Upper lobe of right lung (tissue), 1 donor: ENCODE measurements at regions not wholly inside any gene's neighbourhood (a gene's known extent, or its start where the extent isn't known, plus 50 kb on each side); places are given as distances from the start of the nearest gene placed in this dataset.

Experiments used
- ATAC-seq: fragments of 200-7000 bp; cut with Tn5 transposase; one replicate; pipeline ENCODE4 v1.9.1; 2020; ENCODE audit warnings: mild to moderate bottlenecking, moderate library complexity
- DNase-seq: peaks from one replicate; pipeline ENCODE4 v3.0.0-alpha.2; 2020
- H3K27ac ChIP-seq: fragments of 200-600 bp; one replicate; pipeline ENCODE4 v1.8.0; 2022
- H3K27me3 ChIP-seq: fragments of 200-600 bp; one replicate; pipeline ENCODE4 v1.8.0; 2022; ENCODE audit warnings: mild to moderate bottlenecking
- H3K36me3 ChIP-seq: fragments of 200-600 bp; one replicate; pipeline ENCODE4 v1.8.0; 2022
- H3K4me1 ChIP-seq: fragments of 200-600 bp; one replicate; pipeline ENCODE4 v1.8.0; 2022
- H3K4me3 ChIP-seq: fragments of 200-600 bp; one replicate; pipeline ENCODE4 v1.8.0; 2022; ENCODE audit warnings: mild to moderate bottlenecking
- H3K9me3 ChIP-seq: fragments of 200-600 bp; one replicate; pipeline ENCODE4 v1.8.0; 2022
- intact Hi-C: fragments of 100-400 bp; cut with DNase I; formaldehyde crosslinking; loops from one replicate; pipeline ENCODE4 v1.11.0; 2022
- TF ChIP-seq, protein P1 (sequence below): fragments of 200-600 bp; IDR thresholded peaks from one replicate; pipeline ENCODE4 v1.8.0; 2022; ENCODE audit warnings: antibody characterized with exemption
- donor health status: DM: no; HTN: yes; CAD: no; lungs with severe emphysema.

DNA sequence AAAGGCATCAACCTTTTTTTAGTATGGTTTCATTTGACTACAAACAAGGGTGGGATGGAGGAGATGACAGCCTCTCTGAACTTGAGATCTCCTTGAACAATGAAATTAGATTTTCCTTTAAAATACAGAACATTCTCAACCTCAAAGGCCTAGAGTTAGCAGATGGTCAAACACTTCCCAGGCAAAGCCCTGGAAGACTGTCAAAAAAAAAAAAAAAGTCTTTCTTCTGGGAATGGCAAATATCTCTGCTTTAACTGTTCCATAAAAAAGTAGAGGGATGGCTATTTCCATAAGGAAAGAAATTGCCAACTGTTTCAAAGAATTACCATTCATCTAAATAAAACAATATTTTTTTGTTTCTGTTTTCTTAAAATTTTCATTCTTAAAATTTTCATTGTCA is 870.8 kb downstream of the GALC start:
- Histone ChIP-seq H3K27ac (no peak overlapping the region), H3K4me3 (no peak overlapping the region), H3K36me3 (no peaks in the 10 kb centered on the region), H3K27me3 (no peaks in the 10 kb centered on the region), H3K9me3 (no peaks in the 10 kb centered on the region), H3K4me1 (no peaks in the 10 kb centered on the region)
- DNase-seq (no peak), ATAC-seq (no peak)
- TF ChIP-seq, protein P1, sequence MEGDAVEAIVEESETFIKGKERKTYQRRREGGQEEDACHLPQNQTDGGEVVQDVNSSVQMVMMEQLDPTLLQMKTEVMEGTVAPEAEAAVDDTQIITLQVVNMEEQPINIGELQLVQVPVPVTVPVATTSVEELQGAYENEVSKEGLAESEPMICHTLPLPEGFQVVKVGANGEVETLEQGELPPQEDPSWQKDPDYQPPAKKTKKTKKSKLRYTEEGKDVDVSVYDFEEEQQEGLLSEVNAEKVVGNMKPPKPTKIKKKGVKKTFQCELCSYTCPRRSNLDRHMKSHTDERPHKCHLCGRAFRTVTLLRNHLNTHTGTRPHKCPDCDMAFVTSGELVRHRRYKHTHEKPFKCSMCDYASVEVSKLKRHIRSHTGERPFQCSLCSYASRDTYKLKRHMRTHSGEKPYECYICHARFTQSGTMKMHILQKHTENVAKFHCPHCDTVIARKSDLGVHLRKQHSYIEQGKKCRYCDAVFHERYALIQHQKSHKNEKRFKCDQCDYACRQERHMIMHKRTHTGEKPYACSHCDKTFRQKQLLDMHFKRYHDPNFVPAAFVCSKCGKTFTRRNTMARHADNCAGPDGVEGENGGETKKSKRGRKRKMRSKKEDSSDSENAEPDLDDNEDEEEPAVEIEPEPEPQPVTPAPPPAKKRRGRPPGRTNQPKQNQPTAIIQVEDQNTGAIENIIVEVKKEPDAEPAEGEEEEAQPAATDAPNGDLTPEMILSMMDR, result no peak
- intact Hi-C loops, result no loop called here

DNA sequence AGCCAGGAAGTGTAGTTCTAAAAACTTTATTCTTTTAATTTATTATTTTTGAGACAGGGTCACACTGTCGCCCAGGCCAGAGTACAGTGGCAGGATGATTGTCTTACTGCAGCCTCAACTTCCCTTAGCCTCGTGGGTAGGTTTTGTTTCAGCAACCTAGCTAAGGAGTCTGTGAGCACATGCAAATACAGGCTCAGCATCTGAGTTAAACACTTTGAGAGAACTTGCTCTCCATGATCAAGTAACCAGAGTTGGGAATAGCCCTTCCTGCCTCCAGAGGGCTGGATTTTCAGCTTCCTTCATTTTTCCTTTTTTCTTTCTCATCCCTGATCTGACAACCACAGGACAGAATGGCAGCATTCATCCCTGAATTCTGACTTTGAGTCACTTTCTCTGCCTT is 871.3 kb downstream of the GALC start:
- DNase-seq (no peak), ATAC-seq (no peak)
- H3K27me3 ChIP-seq, result no peaks in the 10 kb centered on the region
- no peaks in the 10 kb centered on the region for H3K9me3 ChIP-seq
- no peaks in the 10 kb centered on the region for H3K36me3 ChIP-seq
- TF ChIP-seq, protein P1, result no peak
- no peak overlapping the region for H3K27ac ChIP-seq
- H3K4me3 ChIP-seq, result no peak overlapping the region
- intact Hi-C loops, result no loop called here
- H3K4me1 ChIP-seq, result no peaks in the 10 kb centered on the region

DNA sequence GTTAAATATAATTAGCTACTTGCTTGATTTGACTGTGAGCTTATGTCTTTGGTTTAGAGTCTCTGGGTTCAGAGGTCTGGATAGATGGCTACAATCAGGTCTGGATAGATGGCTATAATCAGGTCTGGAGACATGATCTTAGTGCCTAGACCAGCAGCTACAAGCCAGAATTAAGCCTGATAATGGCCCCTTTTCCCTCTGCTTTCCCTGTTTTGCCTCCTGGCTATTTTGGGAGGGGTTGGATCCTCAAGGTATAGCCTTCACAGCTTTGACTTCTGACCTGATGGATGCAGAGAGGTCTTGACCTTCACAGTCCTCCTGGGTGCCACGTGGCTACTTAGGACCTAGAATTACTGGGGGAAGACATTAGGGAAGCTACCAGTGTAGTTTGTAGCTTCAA is 877.7 kb downstream of the GALC start:
- intact Hi-C loops, result no loop called here
- TF ChIP-seq, protein P1, result no peak
- DNase-seq (no peak), ATAC-seq (no peak)
- no peaks in the 10 kb centered on the region for H3K36me3 ChIP-seq
- no peaks in the 10 kb centered on the region for H3K27me3 ChIP-seq
- H3K4me3 ChIP-seq, result no peak overlapping the region
- H3K9me3 ChIP-seq, result no peaks in the 10 kb centered on the region
- no peaks in the 10 kb centered on the region for H3K4me1 ChIP-seq
- no peak overlapping the region for H3K27ac ChIP-seq

DNA sequence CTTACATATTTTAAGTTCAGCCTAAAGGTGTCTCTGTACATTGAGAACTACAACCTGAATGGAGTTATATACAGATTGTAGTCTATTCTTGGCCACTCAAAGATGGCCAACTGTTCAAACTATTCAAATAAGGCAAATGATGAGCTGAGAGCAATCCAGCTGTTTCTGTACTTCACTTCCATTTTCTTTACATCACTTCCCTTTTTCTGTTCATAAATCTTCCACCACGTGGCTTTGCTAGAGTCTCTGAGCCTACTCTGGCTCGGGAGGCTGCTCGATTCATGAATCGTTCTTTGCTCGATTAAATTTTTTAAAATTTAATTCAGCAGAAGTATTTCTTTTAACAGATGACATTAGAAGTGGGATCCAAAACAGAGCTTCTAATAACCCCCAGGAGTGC is 879.7 kb downstream of the GALC start:
- intact Hi-C loops, result no loop called here
- TF ChIP-seq, protein P1, result no peak
- no peaks in the 10 kb centered on the region for H3K36me3 ChIP-seq

DNA sequence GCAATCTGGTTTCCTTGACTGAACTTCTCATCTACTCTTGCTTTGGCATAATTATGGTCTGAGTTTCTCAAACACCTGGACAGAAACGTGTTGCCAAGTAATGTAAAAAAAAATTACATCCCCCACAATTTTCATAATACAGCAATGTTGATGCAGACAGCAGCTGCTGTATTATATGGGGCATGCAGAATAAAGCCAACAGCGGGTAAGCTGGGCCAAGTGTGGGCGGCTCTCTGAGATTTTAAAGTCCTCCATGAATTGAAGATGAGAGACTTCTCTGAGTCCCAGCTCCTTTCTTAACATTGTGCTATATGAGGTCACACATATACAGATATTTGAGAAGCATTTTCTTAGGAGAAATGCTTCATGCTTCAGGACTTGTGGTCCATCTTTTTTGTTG is 881.2 kb downstream of the GALC start:
- H3K36me3 ChIP-seq, result no peaks in the 10 kb centered on the region
- DNase-seq (no peak), ATAC-seq (no peak)
- intact Hi-C loops, result no loop called here
- no peak overlapping the region for H3K4me3 ChIP-seq
- H3K9me3 ChIP-seq, result no peaks in the 10 kb centered on the region
- H3K27me3 ChIP-seq, result no peaks in the 10 kb centered on the region
- no peaks in the 10 kb centered on the region for H3K4me1 ChIP-seq
- H3K27ac ChIP-seq, result no peak overlapping the region
- TF ChIP-seq, protein P1, result no peak

More for the DNA sequence above, 879.7 kb downstream of the GALC start:
- Histone ChIP-seq H3K4me1 (no peaks in the 10 kb centered on the region), H3K27ac (no peak overlapping the region), H3K9me3 (no peaks in the 10 kb centered on the region), H3K4me3 (no peak overlapping the region), H3K27me3 (no peaks in the 10 kb centered on the region)
- DNase-seq (no peak), ATAC-seq (no peak)

DNA sequence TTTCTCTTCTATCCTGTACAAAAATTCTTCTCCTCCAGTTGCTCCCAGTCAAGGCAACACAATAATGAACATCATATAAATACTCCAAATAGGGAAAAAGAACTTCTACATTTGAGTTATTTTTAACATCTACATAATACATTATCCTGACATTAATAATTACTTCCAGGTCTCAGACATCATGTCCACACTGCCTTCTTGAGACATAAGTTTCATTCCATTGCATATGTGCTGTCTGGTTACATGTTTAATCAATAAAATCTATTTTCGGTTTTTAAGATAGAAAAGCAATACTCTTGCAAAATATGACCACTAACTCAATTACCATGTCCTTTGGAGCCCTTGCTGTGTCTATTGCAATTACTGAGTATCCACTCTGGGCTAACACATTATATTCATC is 881.9 kb downstream of the GALC start:
- Histone ChIP-seq H3K4me1 (no peaks in the 10 kb centered on the region), H3K27ac (no peak overlapping the region), H3K4me3 (no peak overlapping the region), H3K9me3 (no peaks in the 10 kb centered on the region), H3K36me3 (no peaks in the 10 kb centered on the region), H3K27me3 (no peaks in the 10 kb centered on the region)
- no peak for DNase-seq
- no peak for ATAC-seq
- TF ChIP-seq, protein P1, result no peak
- intact Hi-C loops, result no loop called here
